Kidney glomerular epithelial cell (primary cell): ENCODE measurements at regions not wholly inside any gene's neighbourhood (a gene's known extent, or its start where the extent isn't known, plus 50 kb on each side); places are given as distances from the start of the nearest gene placed in this dataset.

Source experiments
- DNase-seq: peaks from one replicate; lab custom pipeline; 2025; lab: John Stamatoyannopoulos, UW

- no peak for DNase-seq
These were observed 94.4 kb upstream of the FOXC1 start for GRCh38 chr6:1515280-1515679.

- DNase-seq = no peak
These were observed 93.9 kb upstream of the FOXC1 start for GRCh38 chr6:1515781-1516180.

GRCh38 chr6:1516742-1517520 lies 92.8 kb upstream of the FOXC1 start:
- no peak for DNase-seq

- DNase-seq = no peak
These were observed 90.9 kb upstream of the FOXC1 start for GRCh38 chr6:1518855-1519254.

GRCh38 chr6:1519597-1519996 lies 90.1 kb upstream of the FOXC1 start:
- no peak for DNase-seq

- no peak for DNase-seq
These were observed 86.9 kb upstream of the FOXC1 start for GRCh38 chr6:1522779-1523178.

- DNase-seq = no peak
These were observed 85.7 kb upstream of the FOXC1 start for GRCh38 chr6:1524040-1524480.

- DNase-seq = no peak
These were observed 84.2 kb upstream of the FOXC1 start for GRCh38 chr6:1525364-1526038.

- no peak for DNase-seq
These were observed 83.2 kb upstream of the FOXC1 start for GRCh38 chr6:1526398-1527072.

GRCh38 chr6:1527073-1527457 lies 82.7 kb upstream of the FOXC1 start:
- no peak for DNase-seq

GRCh38 chr6:1535295-1535694 lies 74.4 kb upstream of the FOXC1 start:
- no peak for DNase-seq

GRCh38 chr6:1536526-1537429 lies 72.9 kb upstream of the FOXC1 start:
- DNase-seq = no peak

- DNase-seq = no peak
These were observed 71.3 kb upstream of the FOXC1 start for GRCh38 chr6:1538369-1538768.

- DNase-seq = no peak
These were observed 70.8 kb upstream of the FOXC1 start for GRCh38 chr6:1538810-1539478.

GRCh38 chr6:1540864-1541521 lies 68.7 kb upstream of the FOXC1 start:
- DNase-seq = no peak

GRCh38 chr6:1542335-1542734 lies 67.4 kb upstream of the FOXC1 start:
- DNase-seq = no peak

- no peak for DNase-seq
These were observed 67.0 kb upstream of the FOXC1 start for GRCh38 chr6:1542764-1543163.

GRCh38 chr6:1544000-1544399 lies 65.7 kb upstream of the FOXC1 start:
- no peak for DNase-seq

- no peak for DNase-seq
These were observed 65.1 kb upstream of the FOXC1 start for GRCh38 chr6:1544603-1545002.

- no peak for DNase-seq
These were observed 64.1 kb upstream of the FOXC1 start for GRCh38 chr6:1545654-1546053.

GRCh38 chr6:1547785-1548184 lies 61.9 kb upstream of the FOXC1 start:
- DNase-seq = no peak
